ENCODE measurements at regions not wholly inside any gene's neighbourhood (a gene's known extent, or its start where the extent isn't known, plus 50 kb on each side); places are given as distances from the start of the nearest gene placed in this dataset.
"Not testable (repeated sequence)": the region's sequence is repeated elsewhere in the genome, so short reads cannot be mapped to it uniquely, and the experiment has no call there.

DNA sequence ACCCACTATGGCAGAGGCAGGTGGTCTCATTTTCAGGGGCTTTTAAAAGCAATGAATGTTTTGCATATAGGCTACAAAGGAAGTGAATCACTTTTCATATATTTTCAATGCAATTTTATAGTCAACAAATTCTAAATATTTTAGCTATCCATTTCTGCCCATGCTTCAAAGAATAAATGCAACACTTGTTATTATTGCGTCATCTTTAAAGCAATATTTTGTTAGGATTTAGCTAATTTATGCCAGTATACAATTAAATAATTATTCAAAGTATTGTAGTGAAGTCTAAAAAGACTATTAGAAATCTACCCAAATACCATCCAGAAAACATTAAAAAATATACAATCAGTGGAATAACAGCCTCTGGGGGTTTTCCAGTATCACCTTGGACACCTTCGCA is 509.1 kb upstream of the SPANXN1 start:
- TF ChIP-seq, protein P1, sequence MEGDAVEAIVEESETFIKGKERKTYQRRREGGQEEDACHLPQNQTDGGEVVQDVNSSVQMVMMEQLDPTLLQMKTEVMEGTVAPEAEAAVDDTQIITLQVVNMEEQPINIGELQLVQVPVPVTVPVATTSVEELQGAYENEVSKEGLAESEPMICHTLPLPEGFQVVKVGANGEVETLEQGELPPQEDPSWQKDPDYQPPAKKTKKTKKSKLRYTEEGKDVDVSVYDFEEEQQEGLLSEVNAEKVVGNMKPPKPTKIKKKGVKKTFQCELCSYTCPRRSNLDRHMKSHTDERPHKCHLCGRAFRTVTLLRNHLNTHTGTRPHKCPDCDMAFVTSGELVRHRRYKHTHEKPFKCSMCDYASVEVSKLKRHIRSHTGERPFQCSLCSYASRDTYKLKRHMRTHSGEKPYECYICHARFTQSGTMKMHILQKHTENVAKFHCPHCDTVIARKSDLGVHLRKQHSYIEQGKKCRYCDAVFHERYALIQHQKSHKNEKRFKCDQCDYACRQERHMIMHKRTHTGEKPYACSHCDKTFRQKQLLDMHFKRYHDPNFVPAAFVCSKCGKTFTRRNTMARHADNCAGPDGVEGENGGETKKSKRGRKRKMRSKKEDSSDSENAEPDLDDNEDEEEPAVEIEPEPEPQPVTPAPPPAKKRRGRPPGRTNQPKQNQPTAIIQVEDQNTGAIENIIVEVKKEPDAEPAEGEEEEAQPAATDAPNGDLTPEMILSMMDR (IDR thresholded peaks at IDR 0.05), result no peak
- no peak for ATAC-seq (ENCODE audit: low FRiP score)
- no peak for DNase-seq (ENCODE audit: low spot score)

DNA sequence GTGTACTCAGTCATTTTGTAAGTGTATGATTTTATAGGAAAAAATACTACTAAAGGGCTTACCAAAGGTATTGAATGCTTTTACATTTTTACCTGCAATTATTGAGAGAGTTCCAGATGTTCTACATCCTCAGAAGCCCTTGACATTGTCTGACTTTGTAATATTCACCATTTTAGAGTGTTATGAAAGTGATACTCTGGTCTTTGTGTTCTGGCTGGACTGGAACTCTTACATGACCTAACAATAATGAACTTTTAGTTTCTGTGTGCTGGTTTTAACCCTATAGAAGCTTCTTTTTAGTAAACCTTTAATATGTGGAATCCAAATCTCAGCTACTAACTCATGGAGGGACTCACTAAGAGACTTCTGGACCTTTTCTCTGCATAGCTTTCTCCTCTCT is 478.8 kb upstream of the SPANXN1 start:
- TF ChIP-seq, protein P1 (IDR thresholded peaks at IDR 0.05), result no peak
- DNase-seq (ENCODE audit: low spot score), result no peak
- no peak for ATAC-seq (ENCODE audit: low FRiP score)

DNA sequence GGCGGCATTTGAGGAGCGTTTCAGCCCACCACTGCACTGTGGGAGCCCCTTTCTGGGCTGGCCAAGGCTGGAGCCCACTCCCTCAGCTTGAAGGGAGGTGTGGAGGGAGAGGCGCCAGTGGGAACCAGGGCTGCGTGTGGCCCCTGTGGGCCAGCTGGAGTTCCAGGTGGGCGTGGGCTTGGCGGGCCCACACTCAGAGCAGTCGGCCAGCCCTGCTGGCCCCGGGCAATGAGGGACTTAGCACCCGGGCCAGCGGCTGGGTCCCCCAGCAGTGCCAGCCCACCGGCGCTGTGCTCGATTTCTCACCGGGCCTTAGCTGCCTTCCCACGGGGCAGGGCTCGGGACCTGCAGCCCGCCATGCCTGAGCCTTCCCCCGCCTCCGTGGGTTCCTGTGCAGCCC is 463.8 kb upstream of the SPANXN1 start:
- DNase-seq (ENCODE audit: low spot score); ATAC-seq (ENCODE audit: low FRiP score): not testable (repeated sequence)

DNA sequence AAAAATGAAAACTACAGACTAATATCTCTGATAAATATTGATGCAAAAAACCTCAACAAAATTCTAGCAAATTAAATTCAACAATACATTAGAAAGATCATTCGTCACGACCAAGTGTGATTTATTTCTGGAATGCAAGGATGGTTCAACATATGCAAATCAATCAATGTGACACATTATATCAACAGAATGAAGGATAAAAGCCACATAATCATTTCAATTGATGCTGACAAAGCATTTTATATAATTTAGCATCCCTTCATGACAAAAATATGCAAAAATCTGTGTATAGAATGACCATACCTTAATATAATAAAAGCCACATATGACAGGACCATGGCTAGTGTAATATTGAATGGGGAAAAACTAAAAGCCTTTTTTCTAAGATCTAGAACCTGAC is 457.2 kb upstream of the SPANXN1 start:
- no peak for ATAC-seq (ENCODE audit: low FRiP score)
- no peak for DNase-seq (ENCODE audit: low spot score)
- TF ChIP-seq, protein P1 (IDR thresholded peaks at IDR 0.05), result no peak

DNA sequence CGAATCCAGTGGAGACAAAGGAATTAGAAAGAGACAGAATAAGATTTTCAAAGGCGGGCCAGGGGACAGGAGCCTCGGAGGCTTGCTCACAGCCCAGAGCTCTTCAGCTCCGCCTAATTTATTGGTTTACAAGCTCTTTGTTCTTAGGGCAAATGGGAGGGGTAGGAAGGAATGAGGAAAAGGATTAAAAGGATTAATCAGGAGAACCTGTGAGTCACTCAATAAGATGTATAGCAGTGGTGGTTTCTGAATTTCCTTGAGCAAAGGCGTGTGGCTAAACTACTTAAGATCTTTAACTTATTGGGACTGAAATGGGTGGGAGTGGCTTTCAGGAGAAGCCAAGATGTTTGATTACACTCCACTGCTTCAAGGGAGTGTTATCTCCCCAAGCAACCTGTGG is 456.0 kb upstream of the SPANXN1 start:
- TF ChIP-seq, protein P1 (IDR thresholded peaks at IDR 0.05), result no peak
- DNase-seq (ENCODE audit: low spot score) (no peak), ATAC-seq (ENCODE audit: low FRiP score) (no peak)

DNA sequence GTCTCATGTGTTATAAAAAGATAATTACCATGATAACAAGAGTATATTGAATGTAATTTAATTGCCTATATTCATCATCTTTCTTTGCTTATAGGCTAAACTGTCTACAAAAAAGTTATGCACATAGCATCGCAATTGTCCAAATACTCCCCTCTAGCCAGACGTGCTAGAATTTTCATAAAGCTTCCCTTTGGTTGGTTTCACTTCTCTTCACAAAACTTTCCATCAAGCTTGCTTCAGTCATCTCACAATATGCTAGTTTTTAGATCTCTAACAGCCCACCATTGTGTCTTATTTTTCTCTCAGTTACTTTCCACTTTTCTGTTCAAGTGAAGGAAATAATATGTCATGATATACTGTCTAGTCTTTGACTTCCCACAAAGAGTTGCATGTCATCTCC is 448.3 kb upstream of the SPANXN1 start:
- ATAC-seq (ENCODE audit: low FRiP score), result no peak
- DNase-seq (ENCODE audit: low spot score), result no peak
- TF ChIP-seq, protein P1 (IDR thresholded peaks at IDR 0.05), result no peak

DNA sequence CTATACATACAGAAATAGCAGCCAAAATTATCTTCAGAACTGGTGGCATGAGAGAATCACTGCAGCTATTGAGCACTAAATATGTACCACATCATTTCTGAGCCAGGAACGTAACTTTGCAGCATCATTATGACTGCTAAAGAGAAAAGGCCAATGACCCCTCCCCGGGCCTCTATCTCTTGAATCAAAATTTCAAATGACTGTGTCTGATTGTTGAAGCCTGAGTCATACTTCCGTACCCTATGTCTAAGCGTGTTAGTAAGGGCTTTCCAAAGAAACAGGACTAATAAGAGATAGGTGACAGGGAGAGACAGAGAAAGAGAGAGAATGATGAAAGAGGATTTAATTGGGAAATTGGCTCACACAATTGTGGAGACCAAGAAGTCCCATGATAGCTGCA is 445.5 kb upstream of the SPANXN1 start:
- DNase-seq (ENCODE audit: low spot score) (no peak), ATAC-seq (ENCODE audit: low FRiP score) (no peak)
- TF ChIP-seq, protein P1 (IDR thresholded peaks at IDR 0.05), result no peak

DNA sequence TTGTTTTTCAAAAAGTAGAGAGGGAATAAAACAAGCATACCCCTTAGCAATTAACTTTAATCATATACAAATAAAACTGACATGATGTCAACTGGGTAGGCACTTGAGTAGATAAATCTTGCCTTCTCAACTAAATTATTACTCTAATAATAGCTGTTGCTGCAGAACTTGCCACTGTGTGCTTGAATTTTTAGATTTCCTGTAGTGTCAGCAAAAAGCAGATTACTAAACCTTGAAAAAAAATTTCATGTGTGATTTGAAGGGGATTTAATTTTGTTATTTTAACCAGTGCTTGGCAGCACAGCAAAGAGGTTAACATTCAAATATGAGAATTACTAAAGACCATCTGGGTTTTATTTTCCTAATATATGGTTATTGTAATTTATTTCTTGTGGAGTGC is 438.3 kb upstream of the SPANXN1 start:
- ATAC-seq (ENCODE audit: low FRiP score), result no peak
- no peak for DNase-seq (ENCODE audit: low spot score)
- TF ChIP-seq, protein P1 (IDR thresholded peaks at IDR 0.05), result no peak
